ENCODE measurements at regions not wholly inside any gene's neighbourhood (a gene's known extent, or its start where the extent isn't known, plus 50 kb on each side); places are given as distances from the start of the nearest gene placed in this dataset.

- no peak for TF ChIP-seq REST (IDR thresholded peaks at IDR 0.05; ENCODE audit: low read depth)
- TF ChIP-seq RAD21 (IDR thresholded peaks at IDR 0.05; ENCODE audit: low read depth) = no peak
- no peak for TF ChIP-seq MAX (IDR thresholded peaks at IDR 0.05)
- TF ChIP-seq TAF1 (IDR thresholded peaks at IDR 0.05; ENCODE audit: low read depth) = no peak
- no peak for TF ChIP-seq USF1 (IDR thresholded peaks at IDR 0.05)
- no peak for TF ChIP-seq EP300 (IDR thresholded peaks at IDR 0.05; ENCODE audit: borderline replicate concordance)
- no peak for TF ChIP-seq FOXM1 (IDR thresholded peaks at IDR 0.05; ENCODE audit: borderline replicate concordance, low read depth)
- no peak for TF ChIP-seq TCF12 (IDR thresholded peaks at IDR 0.05; ENCODE audit: low read depth)
- no peak for TF ChIP-seq NFIC (IDR thresholded peaks at IDR 0.05)
- no peak for TF ChIP-seq CEBPB (IDR thresholded peaks at IDR 0.05)
- no peak for TF ChIP-seq ZBTB7A (IDR thresholded peaks at IDR 0.05; ENCODE audit: low read depth)
- TF ChIP-seq TEAD4 (IDR thresholded peaks at IDR 0.05) = no peak
- TF ChIP-seq YY1 (IDR thresholded peaks at IDR 0.05; ENCODE audit: low read depth) = no peak
- no peak for TF ChIP-seq EGR1 (IDR thresholded peaks at IDR 0.05)
Measured at GRCh38 chr6:150456902-150457643, 88.3 kb downstream of the IYD start.
